ENCODE measurements at regions not wholly inside any gene's neighbourhood (a gene's known extent, or its start where the extent isn't known, plus 50 kb on each side); places are given as distances from the start of the nearest gene placed in this dataset.
"Not testable (repeated sequence)": the region's sequence is repeated elsewhere in the genome, so short reads cannot be mapped to it uniquely, and the experiment has no call there.

GRCh38 chr18:73696171-73696570 lies 451.5 kb downstream of the FBXO15 start:
- DNase-seq (ENCODE audit: extremely low spot score, insufficient read length, low read depth) (no peak), FAIRE-seq (no peak)

- FAIRE-seq (no peak), DNase-seq (ENCODE audit: extremely low spot score, insufficient read length, low read depth) (no peak)
Measured at GRCh38 chr18:73693091-73693490, 454.5 kb downstream of the FBXO15 start.

DNA sequence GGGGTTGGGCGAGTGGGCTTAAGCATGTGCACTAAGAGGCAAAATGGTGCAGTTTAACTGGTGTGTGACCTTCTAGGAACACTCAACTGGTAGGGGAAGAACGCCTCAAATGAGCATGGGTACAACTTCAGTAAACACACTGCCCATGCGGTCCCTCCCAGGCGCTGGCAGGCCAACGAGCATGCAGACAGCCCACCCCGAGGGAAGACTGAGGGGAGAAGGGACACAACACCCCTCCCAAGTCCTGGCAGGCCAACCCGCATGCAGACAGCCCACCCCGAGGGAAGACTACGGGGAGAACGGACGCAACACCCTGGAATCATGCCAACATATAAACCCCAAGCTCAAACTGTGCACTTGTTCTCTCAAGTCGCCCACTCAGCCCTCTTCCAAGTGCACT lies 456.0 kb downstream of the FBXO15 start:
- no peak for FAIRE-seq
- no peak for DNase-seq (ENCODE audit: extremely low spot score, insufficient read length, low read depth)

- no peak for DNase-seq (ENCODE audit: extremely low spot score, insufficient read length, low read depth)
- no peak for FAIRE-seq
Measured at GRCh38 chr18:73691118-73691517, 456.5 kb downstream of the FBXO15 start.

GRCh38 chr18:73690222-73690621 lies 457.4 kb downstream of the FBXO15 start:
- no peak for DNase-seq (ENCODE audit: extremely low spot score, insufficient read length, low read depth)
- FAIRE-seq = no peak

DNA sequence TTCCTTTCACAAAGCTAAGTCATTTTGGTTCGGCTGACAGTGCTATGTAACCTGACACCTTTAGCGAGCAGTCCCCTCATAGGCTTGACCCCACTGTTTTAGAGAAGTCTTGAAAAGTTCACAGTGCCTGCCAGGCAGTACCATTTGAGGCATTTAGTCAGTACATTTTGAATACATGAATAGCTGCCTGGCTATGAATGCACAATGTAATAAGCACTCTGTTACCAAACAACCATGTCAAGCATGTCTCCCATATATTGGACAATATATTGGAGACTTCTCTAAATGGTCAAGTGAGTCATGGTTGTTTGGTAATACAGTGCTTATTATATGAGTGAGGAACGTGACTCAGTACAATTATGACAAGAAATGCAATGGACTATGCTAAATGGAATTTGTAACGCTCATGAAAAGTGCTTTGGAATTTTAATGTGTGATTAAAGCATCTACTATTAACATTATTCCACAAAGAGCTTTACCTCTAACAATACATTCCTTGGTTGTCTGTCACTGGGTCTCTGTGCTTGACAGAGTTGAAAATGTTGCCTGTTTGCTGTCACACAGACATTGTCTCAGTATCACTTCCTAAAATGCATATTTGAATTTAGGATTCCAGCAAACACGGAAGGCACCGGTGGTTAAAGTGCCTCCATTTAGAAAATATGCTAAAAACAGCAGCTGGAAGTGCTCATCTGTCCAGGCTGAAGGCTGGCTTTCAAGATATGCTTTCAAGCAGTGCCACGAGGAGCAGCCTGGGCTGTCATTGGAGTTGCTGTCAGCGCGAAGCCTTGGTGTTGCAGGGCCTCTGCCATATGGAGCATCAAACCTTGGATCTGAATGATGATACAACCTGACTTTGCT lies 458.6 kb downstream of the FBXO15 start:
- DNase-seq (ENCODE audit: extremely low spot score, insufficient read length, low read depth) (no peak), FAIRE-seq (no peak)

DNA sequence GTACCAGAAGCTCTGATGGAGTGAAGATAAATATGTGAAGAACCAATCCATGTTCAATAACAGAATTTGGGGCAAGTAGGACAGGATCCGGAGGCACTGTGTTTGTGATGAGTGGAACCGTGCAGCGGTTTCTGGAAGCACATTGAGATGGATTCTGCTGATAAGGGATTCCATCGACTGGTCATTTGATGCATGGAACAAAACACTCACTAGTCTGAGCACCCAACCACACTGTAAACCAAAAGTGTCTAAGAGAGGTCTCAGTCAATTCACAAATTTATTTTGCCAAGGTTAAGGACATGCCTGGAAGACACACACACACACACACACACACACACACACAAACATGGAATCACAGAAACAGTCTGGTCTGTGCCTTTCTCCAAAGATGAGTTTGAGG lies 459.5 kb downstream of the FBXO15 start:
- FAIRE-seq (no peak), DNase-seq (ENCODE audit: extremely low spot score, insufficient read length, low read depth) (no peak)

- no peak for FAIRE-seq
- DNase-seq (ENCODE audit: extremely low spot score, insufficient read length, low read depth) = no peak
Measured at GRCh38 chr18:73684647-73685046, 463.0 kb downstream of the FBXO15 start.

- DNase-seq (ENCODE audit: extremely low spot score, insufficient read length, low read depth) = no peak
- no peak for FAIRE-seq
Measured at GRCh38 chr18:73683409-73684238, 464.0 kb downstream of the FBXO15 start.

DNA sequence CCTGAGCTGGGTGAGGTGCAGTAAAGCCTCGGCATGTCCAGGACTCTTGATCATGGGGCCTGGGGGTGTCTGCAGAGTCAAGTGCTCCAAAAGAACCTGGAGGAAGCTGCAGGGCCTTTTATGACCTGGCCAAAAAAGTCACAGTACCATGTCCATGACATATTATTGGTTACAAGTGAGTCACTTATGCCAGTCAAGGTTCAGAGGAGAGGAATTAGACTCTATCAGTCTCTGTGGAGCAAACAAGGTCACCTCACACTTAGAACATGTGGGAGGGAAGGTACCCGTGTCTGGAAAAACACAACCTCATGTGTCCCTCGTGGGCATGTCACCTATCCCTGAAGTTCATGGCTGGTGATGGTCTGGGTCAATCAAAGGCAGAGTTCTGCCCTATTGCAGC lies 465.7 kb downstream of the FBXO15 start:
- no peak for DNase-seq (ENCODE audit: extremely low spot score, insufficient read length, low read depth)
- FAIRE-seq = no peak

DNA sequence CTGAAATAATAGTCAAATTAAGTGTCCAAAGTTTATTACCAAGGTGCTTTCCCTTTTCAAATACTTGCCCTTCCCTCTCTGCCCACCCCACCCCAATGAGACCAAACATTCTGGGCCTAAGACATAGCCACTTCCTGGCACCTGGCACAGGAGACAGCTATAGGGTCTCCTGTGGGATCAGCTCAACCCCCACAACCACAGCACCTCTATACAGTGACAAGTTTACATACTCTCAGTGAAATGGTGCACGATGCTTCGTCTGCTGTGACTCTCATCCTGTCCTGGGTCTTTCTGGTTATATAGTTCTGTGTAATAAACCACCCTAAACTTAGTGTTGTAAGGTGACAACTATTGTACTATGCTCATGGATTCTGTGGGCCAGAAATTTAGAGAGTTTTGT lies 466.2 kb downstream of the FBXO15 start:
- FAIRE-seq (no peak), DNase-seq (ENCODE audit: extremely low spot score, insufficient read length, low read depth) (no peak)

DNA sequence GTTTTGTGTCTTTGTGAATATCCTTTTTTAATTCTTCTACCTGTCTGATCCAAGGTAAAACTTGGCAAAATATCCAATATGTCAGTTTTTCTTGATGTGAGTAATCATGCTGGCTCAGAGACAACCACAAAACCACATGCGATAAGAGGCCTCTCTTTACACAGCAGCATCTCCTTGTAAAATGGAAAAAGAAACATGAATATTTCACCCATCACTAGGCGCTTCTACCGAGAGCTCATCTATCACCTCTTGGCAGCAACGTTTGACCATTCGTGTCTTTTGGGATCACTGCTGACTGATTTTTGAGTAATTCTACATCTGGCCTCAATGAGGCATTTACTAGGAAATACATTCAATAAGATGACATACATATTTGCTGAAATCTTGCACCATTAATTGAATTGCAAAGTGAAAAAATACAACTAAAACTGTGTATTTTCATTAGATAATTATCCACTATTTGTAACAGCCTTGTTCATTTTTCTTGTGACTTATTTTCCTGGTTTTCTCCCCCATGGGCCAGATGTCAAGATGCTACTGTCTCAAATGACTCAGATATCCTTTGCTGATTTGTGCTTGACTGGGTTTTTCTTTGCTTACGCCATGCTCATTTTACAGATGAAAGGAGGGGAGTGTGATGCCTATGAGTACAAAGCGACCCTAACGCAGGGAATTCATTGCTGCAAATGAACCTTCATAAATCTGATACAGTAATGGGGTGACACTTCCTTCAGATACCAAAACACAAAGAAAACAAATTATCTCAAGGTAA lies 467.5 kb downstream of the FBXO15 start:
- DNase-seq (ENCODE audit: extremely low spot score, insufficient read length, low read depth) (no peak), FAIRE-seq (no peak)

- FAIRE-seq (no peak), DNase-seq (ENCODE audit: extremely low spot score, insufficient read length, low read depth) (no peak)
Measured at GRCh38 chr18:73677450-73677849, 470.2 kb downstream of the FBXO15 start.

- DNase-seq (ENCODE audit: extremely low spot score, insufficient read length, low read depth) (no peak), FAIRE-seq (no peak)
Measured at GRCh38 chr18:73674125-73674865, 473.3 kb downstream of the FBXO15 start.

DNA sequence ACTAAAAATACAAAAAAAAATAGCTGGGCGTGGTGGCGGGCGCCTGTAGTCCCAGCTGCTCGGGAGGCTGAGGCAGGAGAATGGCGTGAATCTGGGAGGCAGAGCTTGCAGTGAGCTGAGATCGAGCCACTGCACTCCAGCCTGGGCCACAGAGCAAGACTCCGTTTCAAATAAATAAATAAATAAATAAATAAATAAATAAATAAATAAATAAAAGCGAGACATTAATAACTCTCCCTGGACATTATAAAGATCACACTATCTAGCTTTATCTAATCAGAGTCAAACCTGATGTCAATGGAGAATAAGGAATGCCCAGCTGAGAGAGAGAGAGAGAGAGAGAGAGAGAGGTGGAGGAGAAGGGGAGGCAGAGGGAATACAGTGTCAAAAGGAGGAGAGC lies 476.2 kb downstream of the FBXO15 start:
- FAIRE-seq; DNase-seq (ENCODE audit: extremely low spot score, insufficient read length, low read depth): not testable (repeated sequence)

GRCh38 chr18:73670524-73670923 lies 477.1 kb downstream of the FBXO15 start:
- FAIRE-seq (no peak), DNase-seq (ENCODE audit: extremely low spot score, insufficient read length, low read depth) (no peak)

- no peak for DNase-seq (ENCODE audit: extremely low spot score, insufficient read length, low read depth)
- no peak for FAIRE-seq
Measured at GRCh38 chr18:73670039-73670438, 477.6 kb downstream of the FBXO15 start.

GRCh38 chr18:73669297-73669696 lies 478.3 kb downstream of the FBXO15 start:
- FAIRE-seq (no peak), DNase-seq (ENCODE audit: extremely low spot score, insufficient read length, low read depth) (no peak)

DNA sequence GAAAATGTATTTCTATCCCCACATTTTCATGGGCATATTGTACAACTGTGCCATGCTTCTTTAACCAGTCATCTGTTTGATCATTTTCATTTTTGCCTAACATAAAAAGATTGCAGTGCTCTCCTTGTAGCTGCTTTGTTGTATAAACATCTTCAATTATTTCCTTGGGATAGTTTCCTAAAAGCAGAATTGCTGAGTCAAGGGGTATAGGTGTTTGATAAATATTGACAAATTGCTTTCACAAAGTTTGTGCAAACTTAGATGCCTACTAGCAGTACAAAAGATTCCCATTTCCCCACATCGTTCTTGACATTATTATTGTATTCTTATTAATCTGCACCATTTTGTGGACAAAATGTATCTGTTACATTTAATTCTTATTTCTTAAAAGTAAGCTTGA lies 479.6 kb downstream of the FBXO15 start:
- FAIRE-seq = no peak
- no peak for DNase-seq (ENCODE audit: extremely low spot score, insufficient read length, low read depth)

DNA sequence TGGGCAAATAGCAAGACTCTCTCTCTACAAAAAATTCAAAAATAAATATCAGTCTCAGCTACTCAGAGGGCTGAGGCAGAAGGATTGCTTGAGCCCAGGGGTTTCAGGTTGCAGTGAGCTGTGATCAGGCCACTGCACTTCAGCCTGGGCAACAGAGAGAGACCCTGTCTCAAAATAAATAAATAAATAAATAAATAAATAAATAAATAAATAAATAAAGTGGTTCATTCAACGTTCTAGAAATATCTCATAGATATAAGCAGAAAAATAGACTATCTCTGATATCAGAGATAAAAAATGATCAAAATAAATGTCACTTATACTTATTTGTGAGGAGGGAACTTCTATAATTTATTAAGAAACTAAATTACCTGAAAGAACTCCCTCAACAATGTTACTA lies 480.9 kb downstream of the FBXO15 start:
- no peak for DNase-seq (ENCODE audit: extremely low spot score, insufficient read length, low read depth)
- FAIRE-seq = no peak

Data from GM18507 (cell line).